Peyer's patch (tissue), 4 donors: ENCODE measurements at regions not wholly inside any gene's neighbourhood (a gene's known extent, or its start where the extent isn't known, plus 50 kb on each side); places are given as distances from the start of the nearest gene placed in this dataset.
"Not testable (repeated sequence)": the region's sequence is repeated elsewhere in the genome, so short reads cannot be mapped to it uniquely, and the experiment has no call there.

Experiments
- DNase-seq, 3 donors: peaks; one replicate each; pipeline ENCODE4 v3.0.0-alpha.2; 2017 to 2019
- H3K27ac ChIP-seq, 4 donors: fragments of 200-600 bp; sonication (generic); one replicate each; pipeline ENCODE4 v1.5.1; 2016 to 2019
- H3K27me3 ChIP-seq, 2 donors: fragments of 200-600 bp; sonication (generic); one replicate each; pipeline ENCODE4 v1.5.1; 2019
- H3K36me3 ChIP-seq, 3 donors: fragments of 200-600 bp; sonication (generic); one replicate each; pipeline ENCODE4 v1.5.1; 2016 to 2019
- H3K4me1 ChIP-seq, 4 donors: fragments of 200-600 bp; sonication (generic); one replicate each; pipeline ENCODE4 v1.5.1; 2016 to 2019
- H3K4me3 ChIP-seq, 4 donors: fragments of 200-600 bp; sonication (generic); 1 replicate in 3 of 4; 2 replicates in 1 of 4; pipeline ENCODE4 v1.5.1; 2016 to 2019; ENCODE audit warnings: mild to moderate bottlenecking in 1 of 4
- H3K9me3 ChIP-seq, 4 donors: fragments of 200-600 bp; sonication (generic); one replicate each; pipeline ENCODE4 v1.5.1; 2016 to 2019; ENCODE audit warnings: mild to moderate bottlenecking in 1 of 4
- CTCF ChIP-seq, 6 experiments: fragments of 450-650 bp in 4 of 6; fragments of 200-600 bp in 2 of 6; sonication (generic) in 1 of 6; IDR thresholded peaks; one replicate each; pipeline ENCODE4 v1.5.1; 2017 to 2019; ENCODE audit warnings: antibody characterized with exemption in 6 of 6, mild to moderate bottlenecking in 3 of 6, moderate library complexity in 1 of 6
- POLR2A ChIP-seq, 2 donors: fragments of 450-650 bp; IDR thresholded peaks; one replicate each; pipeline ENCODE4 v1.5.1; 2017; ENCODE audit warnings: antibody characterized with exemption in 2 of 2, mild to moderate bottlenecking in 2 of 2, moderate library complexity in 2 of 2

GRCh38 chr1:177669161-177669560 lies 300.7 kb downstream of the SEC16B start:
- Histone ChIP-seq H3K36me3 (no peaks in the 10 kb centered on the region), H3K27me3 (no peaks in the 10 kb centered on the region), H3K4me3 (no peak overlapping the region), H3K4me1 (no peaks in the 10 kb centered on the region), H3K27ac (no peak overlapping the region), H3K9me3 (no peaks in the 10 kb centered on the region)
- TF ChIP-seq POLR2A (IDR thresholded peaks at IDR 0.05) = no peak
- no peak for TF ChIP-seq CTCF (IDR thresholded peaks at IDR 0.05)
- DNase-seq = no peak

GRCh38 chr1:177665935-177666334 lies 303.9 kb downstream of the SEC16B start:
- TF ChIP-seq CTCF (IDR thresholded peaks at IDR 0.05) = no peak
- no peak for TF ChIP-seq POLR2A (IDR thresholded peaks at IDR 0.05)
- no peak overlapping the region for H3K4me3 ChIP-seq
- no peaks in the 10 kb centered on the region for H3K9me3 ChIP-seq
- H3K36me3 ChIP-seq = no peaks in the 10 kb centered on the region
- H3K27ac ChIP-seq = no peak overlapping the region
- H3K27me3 ChIP-seq = no peaks in the 10 kb centered on the region
- no peaks in the 10 kb centered on the region for H3K4me1 ChIP-seq
- DNase-seq = no peak

GRCh38 chr1:177664742-177665141 lies 305.1 kb downstream of the SEC16B start:
- H3K4me3 ChIP-seq, H3K36me3 ChIP-seq, H3K4me1 ChIP-seq, H3K9me3 ChIP-seq, H3K27ac ChIP-seq, DNase-seq, H3K27me3 ChIP-seq: not testable (repeated sequence)

- TF ChIP-seq POLR2A (IDR thresholded peaks at IDR 0.05) (no peak), CTCF (IDR thresholded peaks at IDR 0.05) (no peak)
Observed at GRCh38 chr1:177660188-177660587, 309.7 kb downstream of the SEC16B start.

GRCh38 chr1:177659281-177659680 lies 310.6 kb downstream of the SEC16B start:
- Histone ChIP-seq H3K9me3 (no peaks in the 10 kb centered on the region), H3K4me1 (no peaks in the 10 kb centered on the region), H3K27me3 (no peaks in the 10 kb centered on the region), H3K27ac (no peak overlapping the region), H3K4me3 (no peak overlapping the region), H3K36me3 (no peaks in the 10 kb centered on the region)
- TF ChIP-seq POLR2A (IDR thresholded peaks at IDR 0.05) (no peak), CTCF (IDR thresholded peaks at IDR 0.05) (no peak)
- no peak for DNase-seq

More at GRCh38 chr1:177660188-177660587, 309.7 kb downstream of the SEC16B start:
- DNase-seq = no peak
- no peaks in the 10 kb centered on the region for H3K9me3 ChIP-seq
- H3K4me3 ChIP-seq = no peak overlapping the region
- no peaks in the 10 kb centered on the region for H3K27me3 ChIP-seq
- H3K4me1 ChIP-seq = no peaks in the 10 kb centered on the region
- no peaks in the 10 kb centered on the region for H3K36me3 ChIP-seq
- H3K27ac ChIP-seq = no peak overlapping the region

- TF ChIP-seq POLR2A (IDR thresholded peaks at IDR 0.05) (no peak), CTCF (IDR thresholded peaks at IDR 0.05) (no peak)
- no peaks in the 10 kb centered on the region for H3K27me3 ChIP-seq
- DNase-seq = no peak
- H3K27ac ChIP-seq = no peak overlapping the region
- no peak overlapping the region for H3K4me3 ChIP-seq
- H3K4me1 ChIP-seq = no peaks in the 10 kb centered on the region
- H3K9me3 ChIP-seq = no peaks in the 10 kb centered on the region
- no peaks in the 10 kb centered on the region for H3K36me3 ChIP-seq
Observed at GRCh38 chr1:177656598-177656997, 313.3 kb downstream of the SEC16B start.
